SK-N-SH (cell line): ENCODE measurements at regions not wholly inside any gene's neighbourhood (a gene's known extent, or its start where the extent isn't known, plus 50 kb on each side); places are given as distances from the start of the nearest gene placed in this dataset.

Experiments used
- CTCF ChIA-PET: fragments of 300-600, 350-600 bp; formaldehyde crosslinking; extraction: SDS; loops from one replicate; lab custom pipeline; 2021; lab: Yijun Ruan, JAX
- POLR2A ChIA-PET: fragments of 350-600 bp; sonication (Branson Sonifier 250); formaldehyde crosslinking; extraction: SDS; loops from one replicate; lab custom pipeline; 2020; ENCODE audit warnings: antibody characterized with exemption, inconsistent platforms; lab: Yijun Ruan, JAX
- DNase-seq: peaks from one replicate; pipeline ENCODE4 v3.0.0; 2012
- H2AFZ ChIP-seq: fragments of 200-600 bp; sonication (generic); 2 replicates; pipeline ENCODE4 v1.8.1; 2016; ENCODE audit warnings: antibody characterized with exemption, mild to moderate bottlenecking, low read depth
- H3F3A ChIP-seq: fragments of 200-600 bp; sonication (generic); replicated peaks from 2 replicates; pipeline ENCODE3; 2016; ENCODE audit warnings: antibody characterized with exemption, mild to moderate bottlenecking; ENCODE audit not compliant: insufficient read depth
- H3K27ac ChIP-seq, 2 experiments: fragments of 200-500 bp in 1 of 2; fragments of 200-600 bp in 1 of 2; sonication (Bioruptor generic) in 1 of 2; sonication (generic), shearing (Covaris generic) in 1 of 2; 2 replicates each; pipeline versions ENCODE4 v1.5.1 to v1.6.1; 2014 to 2016; ENCODE audit warnings: low read depth in 2 of 2, inconsistent platforms in 1 of 2, low read length in 1 of 2, mild to moderate bottlenecking in 1 of 2, mixed read lengths in 1 of 2
- H3K27me3 ChIP-seq: fragments of 200-600 bp; sonication (generic), shearing (Covaris generic); 2 replicates; pipeline ENCODE4 v1.6.1; 2016; ENCODE audit warnings: mixed run types; ENCODE audit not compliant: insufficient read depth
- H3K36me3 ChIP-seq, 2 experiments: fragments of 200-500 bp in 1 of 2; fragments of 200-600 bp in 1 of 2; sonication (Bioruptor generic) in 1 of 2; sonication (generic) in 1 of 2; replicated peaks in 1 of 2; 2 replicates each; pipeline versions ENCODE3 to v1.5.1; 2014 to 2016; ENCODE audit warnings: low read length in 1 of 2, mild to moderate bottlenecking in 1 of 2; ENCODE audit not compliant: insufficient read depth in 2 of 2, control insufficient read depth in 1 of 2
- H3K4me1 ChIP-seq, 2 experiments: fragments of 200-500 bp in 1 of 2; fragments of 200-600 bp in 1 of 2; sonication (Bioruptor generic) in 1 of 2; sonication (generic), shearing (Covaris generic) in 1 of 2; 2 replicates each; pipeline versions ENCODE4 v1.5.1 to v1.6.1; 2014 to 2016; ENCODE audit warnings: low read depth in 1 of 2, low read length in 1 of 2, mixed run types in 1 of 2; ENCODE audit not compliant: insufficient read depth in 2 of 2, control insufficient read depth in 1 of 2
- H3K4me2 ChIP-seq: fragments of 200-600 bp; sonication (generic), shearing (Covaris generic); 2 replicates; pipeline ENCODE4 v1.6.1; 2017; ENCODE audit warnings: mixed run types
- H3K4me3 ChIP-seq, 2 experiments: fragments of 200-500 bp in 1 of 2; fragments of 200-600 bp in 1 of 2; sonication (Bioruptor generic) in 1 of 2; sonication (generic), shearing (Covaris generic) in 1 of 2; 2 replicates each; pipeline versions ENCODE4 v1.5.1 to v1.8.1; 2014 to 2016; ENCODE audit warnings: low read depth in 2 of 2, inconsistent platforms in 1 of 2, low read length in 1 of 2, mild to moderate bottlenecking in 1 of 2, mixed read lengths in 1 of 2, moderate library complexity in 1 of 2
- H3K79me2 ChIP-seq: fragments of 200-600 bp; sonication (generic); 2 replicates; pipeline ENCODE4 v1.8.1; 2017; ENCODE audit warnings: mild to moderate bottlenecking; ENCODE audit not compliant: insufficient read depth
- H3K9ac ChIP-seq: fragments of 200-600 bp; sonication (generic); 2 replicates; pipeline ENCODE4 v1.6.1; 2017; ENCODE audit warnings: mixed run types
- H3K9me2 ChIP-seq: fragments of 200-600 bp; sonication (generic); 2 replicates; pipeline ENCODE4 v1.6.1; 2017; ENCODE audit warnings: mixed run types
- H3K9me3 ChIP-seq: fragments of 200-600 bp; sonication (generic); 2 replicates; pipeline ENCODE4 v1.6.1; 2017; ENCODE audit warnings: mixed run types, mild to moderate bottlenecking, moderate library complexity
- H4K20me1 ChIP-seq: fragments of 200-600 bp; sonication (generic); 2 replicates; pipeline ENCODE4 v1.6.1; 2017; ENCODE audit warnings: mild to moderate bottlenecking, mixed run types; ENCODE audit not compliant: insufficient read depth
- ELF1 ChIP-seq: IDR thresholded peaks from 2 replicates; pipeline ENCODE4 v1.4.0; 2012
- EP300 ChIP-seq, 2 experiments: IDR thresholded peaks; 2 replicates each; pipeline versions ENCODE4 v1.4.0 to v1.6.1; 2012; ENCODE audit warnings: borderline replicate concordance in 1 of 2, low read depth in 1 of 2, low read length in 1 of 2
- FOSL2 ChIP-seq: IDR thresholded peaks from 2 replicates; pipeline ENCODE4 v1.4.0; 2012; ENCODE audit warnings: low read depth, mild to moderate bottlenecking, moderate library complexity, borderline replicate concordance
- GABPA ChIP-seq: IDR thresholded peaks from 2 replicates; pipeline ENCODE4 v1.4.0; 2012; ENCODE audit warnings: low read depth, mild to moderate bottlenecking
- IRF3 ChIP-seq: fragments of 150-350 bp; IDR thresholded peaks from 2 replicates; pipeline ENCODE4 v1.6.1; 2016; ENCODE audit warnings: mild to moderate bottlenecking, low read depth, low read length
- MXI1 ChIP-seq: IDR thresholded peaks from 2 replicates; pipeline ENCODE4 v1.6.1; 2012; ENCODE audit warnings: mild to moderate bottlenecking, low read depth, low read length, improper control_type of control experiment
- NFIC ChIP-seq: IDR thresholded peaks from 2 replicates; pipeline ENCODE4 v1.4.0; 2012; ENCODE audit warnings: borderline replicate concordance
- NRF1 ChIP-seq: IDR thresholded peaks from 2 replicates; pipeline ENCODE4 v1.6.1; 2012; ENCODE audit warnings: low read depth, mild to moderate bottlenecking, low read length
- POLR2AphosphoS5 ChIP-seq: IDR thresholded peaks from 2 replicates; pipeline ENCODE4 v1.6.1; 2012; ENCODE audit warnings: low read depth, low read length
- RAD21 ChIP-seq: IDR thresholded peaks from 2 replicates; pipeline ENCODE4 v1.6.1; 2012; ENCODE audit warnings: mild to moderate bottlenecking, low read length
- RCOR1 ChIP-seq: fragments of 150-350 bp; IDR thresholded peaks from 2 replicates; pipeline ENCODE4 v1.6.1; 2017; ENCODE audit warnings: antibody characterized with exemption, low read length
- SIN3A ChIP-seq: IDR thresholded peaks from 2 replicates; pipeline ENCODE4 v1.6.1; 2012; ENCODE audit warnings: low read depth, mild to moderate bottlenecking, low read length, moderate library complexity, borderline replicate concordance
- SMC3 ChIP-seq: IDR thresholded peaks from 2 replicates; pipeline ENCODE4 v1.6.1; 2012; ENCODE audit warnings: low read depth, low read length, improper control_type of control experiment
- TAF1 ChIP-seq: IDR thresholded peaks from 2 replicates; pipeline ENCODE4 v1.6.1; 2012; ENCODE audit warnings: low read depth, mild to moderate bottlenecking, low read length, moderate library complexity, borderline replicate concordance
- TCF12 ChIP-seq: IDR thresholded peaks from 2 replicates; pipeline ENCODE4 v1.4.0; 2012
- USF2 ChIP-seq: fragments of 150-350 bp; IDR thresholded peaks from 2 replicates; pipeline ENCODE4 v1.6.1; 2017; ENCODE audit warnings: antibody characterized with exemption, low read length, low read depth, borderline replicate concordance
- YY1 ChIP-seq: IDR thresholded peaks from 2 replicates; pipeline ENCODE4 v1.4.0; 2012; ENCODE audit warnings: low read depth, mild to moderate bottlenecking
- whole genome bisulfite sequencing: methylation state at CpG from one replicate; pipeline ENCODE4 v1.1.6; 2017; ENCODE audit warnings: low lambda C conversion rate; 5-methylcytosine and 5-hydroxymethylcytosine counted together
- TF ChIP-seq, protein P1 (sequence below): IDR thresholded peaks from 2 replicates; pipeline ENCODE4 v1.4.0; 2012; ENCODE audit warnings: low read depth
- TF ChIP-seq, protein P2 (sequence below): IDR thresholded peaks from 2 replicates; pipeline ENCODE4 v1.4.0; 2012; ENCODE audit warnings: low read depth, borderline replicate concordance
- TF ChIP-seq, protein P3 (sequence below): IDR thresholded peaks from 2 replicates; pipeline ENCODE4 v1.4.0; 2012; ENCODE audit warnings: low read depth, borderline replicate concordance

DNA sequence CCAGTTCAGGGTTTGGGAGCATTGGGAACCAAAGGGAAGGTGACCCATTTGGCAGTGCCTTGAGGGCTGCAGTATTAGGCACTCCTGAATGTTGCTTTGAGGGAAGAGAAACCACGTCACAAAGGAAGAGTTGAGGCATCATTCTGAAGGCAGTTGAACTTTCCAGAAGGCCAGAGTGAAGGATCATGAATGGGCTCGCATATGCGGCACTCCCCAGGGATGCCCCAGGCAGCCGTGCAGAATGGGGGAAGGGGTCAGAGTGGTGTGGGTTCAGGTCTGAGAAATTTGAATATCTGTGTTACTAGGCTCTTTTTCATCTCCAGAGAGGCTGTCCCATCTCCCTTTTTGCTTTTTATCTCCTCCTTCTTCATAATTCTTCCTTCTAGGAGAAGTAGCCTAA is 60.6 kb upstream of the HMHB1 start (continued):
- TF ChIP-seq FOSL2 (no peak), TCF12 (no peak)

GRCh38 chr5:143749581-143750205 is 62.3 kb upstream of the HMHB1 start:
- no peaks in the 10 kb centered on the region for H4K20me1 ChIP-seq
- CTCF ChIA-PET = no interaction called here
- H3K4me2 ChIP-seq = no peak overlapping the region
- no peaks in the 10 kb centered on the region for H3F3A ChIP-seq
- no peaks in the 10 kb centered on the region for H3K79me2 ChIP-seq
- DNase-seq = no peak
- H3K9ac ChIP-seq = no peak overlapping the region
- no peak for TF ChIP-seq RAD21
- TF ChIP-seq TAF1 = no peak
- no peak for TF ChIP-seq SIN3A
- no peak for TF ChIP-seq IRF3
- no peak for TF ChIP-seq ELF1
- no peak for TF ChIP-seq FOSL2
- no peak overlapping the region for H2AFZ ChIP-seq
- no peak overlapping the region for H3K4me3 ChIP-seq
- no peaks in the 10 kb centered on the region; a peak in 1 of 4 replicates for H3K4me1 ChIP-seq
- no peak overlapping the region for H3K27ac ChIP-seq
- H3K36me3 ChIP-seq = no peaks in the 10 kb centered on the region
- no peaks in the 10 kb centered on the region for H3K9me3 ChIP-seq
- H3K27me3 ChIP-seq = no peaks in the 10 kb centered on the region
- no peaks in the 10 kb centered on the region for H3K9me2 ChIP-seq
- POLR2A ChIA-PET = no interaction called here

GRCh38 chr5:143748516-143748915 is 63.4 kb upstream of the HMHB1 start:
- 69% methylated on average over 1 of the region's 1 CpG for WGBS

More at GRCh38 chr5:143748516-143748915, 63.4 kb upstream of the HMHB1 start:
- Histone ChIP-seq H3K4me3 (no peak overlapping the region), H3K9me2 (no peaks in the 10 kb centered on the region), H3K4me2 (no peak overlapping the region), H2AFZ (no peak overlapping the region), H3K27ac (no peak overlapping the region; a peak in 1 of 4 replicates), H3F3A (no peaks in the 10 kb centered on the region), H3K36me3 (no peaks in the 10 kb centered on the region), H3K27me3 (no peaks in the 10 kb centered on the region), H3K9ac (no peak overlapping the region), H3K4me1 (no peaks in the 10 kb centered on the region; a peak in 1 of 4 replicates), H3K9me3 (no peaks in the 10 kb centered on the region), H4K20me1 (no peaks in the 10 kb centered on the region), H3K79me2 (no peaks in the 10 kb centered on the region)
- no peak for DNase-seq
- ChIA-PET CTCF (no interaction called here), POLR2A (no interaction called here)
- TF ChIP-seq, protein P1, sequence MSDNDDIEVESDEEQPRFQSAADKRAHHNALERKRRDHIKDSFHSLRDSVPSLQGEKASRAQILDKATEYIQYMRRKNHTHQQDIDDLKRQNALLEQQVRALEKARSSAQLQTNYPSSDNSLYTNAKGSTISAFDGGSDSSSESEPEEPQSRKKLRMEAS = no peak
- no peak for TF ChIP-seq SMC3
- no peak for TF ChIP-seq NRF1
- TF ChIP-seq NFIC = no peak
- TF ChIP-seq, protein P2, sequence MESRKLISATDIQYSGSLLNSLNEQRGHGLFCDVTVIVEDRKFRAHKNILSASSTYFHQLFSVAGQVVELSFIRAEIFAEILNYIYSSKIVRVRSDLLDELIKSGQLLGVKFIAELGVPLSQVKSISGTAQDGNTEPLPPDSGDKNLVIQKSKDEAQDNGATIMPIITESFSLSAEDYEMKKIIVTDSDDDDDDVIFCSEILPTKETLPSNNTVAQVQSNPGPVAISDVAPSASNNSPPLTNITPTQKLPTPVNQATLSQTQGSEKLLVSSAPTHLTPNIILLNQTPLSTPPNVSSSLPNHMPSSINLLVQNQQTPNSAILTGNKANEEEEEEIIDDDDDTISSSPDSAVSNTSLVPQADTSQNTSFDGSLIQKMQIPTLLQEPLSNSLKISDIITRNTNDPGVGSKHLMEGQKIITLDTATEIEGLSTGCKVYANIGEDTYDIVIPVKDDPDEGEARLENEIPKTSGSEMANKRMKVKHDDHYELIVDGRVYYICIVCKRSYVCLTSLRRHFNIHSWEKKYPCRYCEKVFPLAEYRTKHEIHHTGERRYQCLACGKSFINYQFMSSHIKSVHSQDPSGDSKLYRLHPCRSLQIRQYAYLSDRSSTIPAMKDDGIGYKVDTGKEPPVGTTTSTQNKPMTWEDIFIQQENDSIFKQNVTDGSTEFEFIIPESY = no peak
- TF ChIP-seq GABPA = no peak
- no peak for TF ChIP-seq RCOR1
- no peak for TF ChIP-seq IRF3
- no peak for TF ChIP-seq SIN3A
- TF ChIP-seq, protein P3, sequence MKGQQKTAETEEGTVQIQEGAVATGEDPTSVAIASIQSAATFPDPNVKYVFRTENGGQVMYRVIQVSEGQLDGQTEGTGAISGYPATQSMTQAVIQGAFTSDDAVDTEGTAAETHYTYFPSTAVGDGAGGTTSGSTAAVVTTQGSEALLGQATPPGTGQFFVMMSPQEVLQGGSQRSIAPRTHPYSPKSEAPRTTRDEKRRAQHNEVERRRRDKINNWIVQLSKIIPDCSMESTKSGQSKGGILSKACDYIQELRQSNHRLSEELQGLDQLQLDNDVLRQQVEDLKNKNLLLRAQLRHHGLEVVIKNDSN = no peak
- TF ChIP-seq EP300 (IDR thresholded peaks at IDR 0.05; ENCODE audit: borderline replicate concordance in 1 of 2, low read depth in 1 of 2, low read length in 1 of 2) = no peak
- TF ChIP-seq RAD21 = no peak
- TF ChIP-seq MXI1 = no peak
- TF ChIP-seq YY1 = no peak
- no peak for TF ChIP-seq USF2
- no peak for TF ChIP-seq POLR2AphosphoS5
